C4-2B (cell line): ENCODE measurements at regions not wholly inside any gene's neighbourhood (a gene's known extent, or its start where the extent isn't known, plus 50 kb on each side); places are given as distances from the start of the nearest gene placed in this dataset.
A peak's percentile ranks its signal among the peaks of the same experiment; 100 is the strongest.

Source experiments
- H3K27ac ChIP-seq: fragments of 450-650 bp; 2 replicates; pipeline ENCODE4 v1.5.1; 2017
- ZFX ChIP-seq: fragments of 450-650 bp; IDR thresholded peaks from 2 replicates; pipeline ENCODE4 v1.6.1; 2017
- TF ChIP-seq, protein P1 (sequence below): fragments of 450-650 bp; conservative IDR thresholded peaks from 2 replicates; pipeline ENCODE4 v1.5.1; 2017; ENCODE audit warnings: mild to moderate bottlenecking

DNA sequence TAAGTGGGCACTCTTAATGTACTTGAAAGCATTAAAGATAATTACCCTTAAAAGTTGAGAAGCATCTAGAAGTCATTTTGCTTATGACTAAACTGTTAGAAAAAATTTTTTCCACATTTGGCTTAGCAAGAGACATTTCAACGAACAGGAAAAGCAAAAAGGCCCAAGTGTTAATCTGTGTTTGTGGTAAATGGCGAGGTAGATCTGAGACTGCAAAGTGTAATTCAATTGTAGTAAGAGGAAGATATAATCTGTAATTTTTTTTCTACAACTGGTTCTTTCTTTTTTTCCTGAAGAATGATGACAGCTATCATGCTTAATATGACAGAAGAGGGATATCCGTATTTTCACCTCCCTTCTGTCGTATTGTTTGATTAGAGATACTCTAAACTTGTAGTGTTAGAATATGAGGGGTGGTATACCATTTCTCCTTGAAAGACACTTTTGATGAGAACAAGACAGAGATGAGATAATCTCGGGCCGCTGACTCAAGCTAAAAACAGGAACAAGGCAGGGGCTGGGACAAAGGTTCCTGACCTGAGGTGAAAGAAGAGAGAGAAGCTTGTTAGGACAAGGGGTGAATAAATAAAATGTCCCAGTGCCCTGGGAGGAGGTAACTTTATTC, 459.3 kb upstream of the ZNF608 start:
- TF ChIP-seq, protein P1, sequence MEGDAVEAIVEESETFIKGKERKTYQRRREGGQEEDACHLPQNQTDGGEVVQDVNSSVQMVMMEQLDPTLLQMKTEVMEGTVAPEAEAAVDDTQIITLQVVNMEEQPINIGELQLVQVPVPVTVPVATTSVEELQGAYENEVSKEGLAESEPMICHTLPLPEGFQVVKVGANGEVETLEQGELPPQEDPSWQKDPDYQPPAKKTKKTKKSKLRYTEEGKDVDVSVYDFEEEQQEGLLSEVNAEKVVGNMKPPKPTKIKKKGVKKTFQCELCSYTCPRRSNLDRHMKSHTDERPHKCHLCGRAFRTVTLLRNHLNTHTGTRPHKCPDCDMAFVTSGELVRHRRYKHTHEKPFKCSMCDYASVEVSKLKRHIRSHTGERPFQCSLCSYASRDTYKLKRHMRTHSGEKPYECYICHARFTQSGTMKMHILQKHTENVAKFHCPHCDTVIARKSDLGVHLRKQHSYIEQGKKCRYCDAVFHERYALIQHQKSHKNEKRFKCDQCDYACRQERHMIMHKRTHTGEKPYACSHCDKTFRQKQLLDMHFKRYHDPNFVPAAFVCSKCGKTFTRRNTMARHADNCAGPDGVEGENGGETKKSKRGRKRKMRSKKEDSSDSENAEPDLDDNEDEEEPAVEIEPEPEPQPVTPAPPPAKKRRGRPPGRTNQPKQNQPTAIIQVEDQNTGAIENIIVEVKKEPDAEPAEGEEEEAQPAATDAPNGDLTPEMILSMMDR = no peak
- no peak for TF ChIP-seq ZFX
- peak overlapping the region; percentile 68; the same call in 1 of the 2 replicates for H3K27ac ChIP-seq

DNA sequence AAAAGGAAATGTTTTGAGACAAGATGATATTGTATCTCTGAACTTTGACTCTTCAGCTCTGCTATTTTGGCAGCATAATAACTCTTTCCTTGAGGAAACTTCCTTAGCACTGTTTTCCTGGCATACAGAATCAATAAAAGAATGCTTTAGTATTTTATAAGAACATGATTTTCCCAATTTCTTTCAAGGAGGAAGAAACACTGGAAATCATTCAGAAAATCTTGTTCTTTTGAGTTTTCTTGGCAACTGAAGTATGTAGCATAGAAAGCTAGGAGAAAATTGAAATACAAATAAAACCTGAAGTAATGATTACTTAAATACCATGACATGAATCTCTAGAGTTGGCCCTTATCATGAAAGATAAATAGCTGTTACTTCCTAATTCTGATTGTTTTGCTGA, 461.4 kb upstream of the ZNF608 start:
- no peak for TF ChIP-seq ZFX
- TF ChIP-seq, protein P1 = no peak
- H3K27ac ChIP-seq = peak overlapping the region; percentile 65; the same call in 1 of the 2 replicates

DNA sequence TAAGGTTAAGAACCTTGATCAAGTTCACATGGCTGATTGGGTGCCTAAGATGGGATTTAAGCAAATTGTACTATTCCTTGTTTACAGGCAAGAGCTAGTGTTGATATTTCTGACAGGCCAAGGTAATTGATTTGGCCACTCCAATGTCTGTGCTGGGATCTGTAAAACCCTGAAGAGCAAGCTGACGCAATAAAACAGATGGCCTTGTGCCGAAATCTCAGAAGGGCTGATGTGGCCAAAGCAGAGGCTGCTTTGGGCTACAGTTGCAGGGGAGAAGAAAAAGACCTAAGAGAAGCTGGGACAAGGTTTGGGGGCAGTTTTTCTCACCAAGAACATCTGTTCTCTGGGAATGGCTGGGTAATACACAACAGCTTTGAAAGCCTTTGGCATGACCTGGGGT, 463.2 kb upstream of the ZNF608 start:
- TF ChIP-seq, protein P1 = no peak
- no peak for TF ChIP-seq ZFX
- H3K27ac ChIP-seq = no peak overlapping the region

DNA sequence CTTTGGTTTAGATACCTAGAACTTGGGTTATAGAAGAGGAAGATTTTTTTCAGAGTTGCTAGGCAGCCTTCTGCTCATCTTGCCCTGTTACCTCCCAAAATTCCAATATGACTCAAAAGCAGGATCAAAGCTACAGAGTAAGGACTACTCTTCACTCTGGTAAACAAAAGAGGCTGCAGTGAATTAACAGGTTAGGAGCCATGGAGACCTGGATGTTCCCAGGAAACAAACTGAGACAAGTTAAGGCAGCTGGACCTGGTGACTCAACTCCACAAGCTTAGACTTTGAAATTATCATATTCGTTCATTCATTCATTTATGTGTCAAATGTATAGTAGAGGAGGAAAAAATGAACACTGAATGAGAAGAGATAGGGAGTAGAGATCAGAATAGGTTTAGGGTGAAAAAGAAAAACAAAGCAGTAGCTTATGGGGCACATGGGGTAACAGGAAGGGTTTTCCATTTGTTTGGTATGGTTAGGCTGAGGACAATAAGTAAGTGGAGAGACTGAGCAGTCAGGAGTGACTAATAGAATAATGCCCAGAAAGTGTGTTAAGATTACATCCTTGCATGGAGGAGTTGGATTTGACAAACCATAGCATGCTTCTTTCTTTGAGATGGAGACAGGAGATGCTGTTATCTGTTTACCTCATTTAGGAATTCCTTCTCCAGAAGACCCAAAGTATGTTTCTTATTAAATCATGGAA, 464.0 kb upstream of the ZNF608 start:
- no peak for TF ChIP-seq ZFX
- TF ChIP-seq, protein P1 = no peak
- no peak overlapping the region for H3K27ac ChIP-seq

DNA sequence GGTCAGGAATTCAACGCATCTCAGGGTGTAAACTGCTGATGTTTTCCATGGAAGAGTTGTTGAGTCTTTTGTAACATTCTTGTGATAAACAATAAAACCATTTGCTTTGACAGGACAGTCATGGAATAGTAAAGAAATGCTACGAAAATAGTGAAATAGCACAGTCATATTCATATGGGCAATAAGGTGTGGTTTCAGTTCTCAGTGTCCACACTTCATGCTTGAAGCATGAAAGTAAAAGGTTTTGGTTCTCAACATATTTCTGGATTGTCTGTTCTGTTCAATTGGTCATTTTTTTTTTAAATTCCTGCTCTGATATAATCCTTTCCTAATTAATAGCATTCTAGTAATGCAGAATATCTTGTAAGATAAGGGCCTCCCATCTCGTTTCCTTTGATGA, 467.6 kb upstream of the ZNF608 start:
- no peak overlapping the region for H3K27ac ChIP-seq
- TF ChIP-seq ZFX = no peak
- TF ChIP-seq, protein P1 = no peak

DNA sequence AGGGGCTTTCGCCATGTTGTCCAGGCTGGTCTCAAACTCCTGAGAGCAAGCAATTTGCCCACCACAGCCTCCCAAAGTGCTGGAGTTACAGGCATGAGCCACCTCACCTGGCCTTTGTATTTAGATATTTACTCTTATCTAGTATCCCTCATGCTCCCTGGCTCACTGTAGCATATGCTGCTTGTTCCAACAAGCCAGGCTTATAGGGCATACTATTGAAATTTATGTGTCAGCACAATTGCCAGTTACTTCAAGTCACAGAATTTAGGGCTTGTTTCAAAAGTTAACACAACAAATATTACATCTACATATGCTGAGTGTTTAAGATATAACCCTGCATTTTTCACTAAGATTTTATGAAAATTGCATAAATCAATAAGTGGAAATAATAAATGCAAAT, 469.2 kb upstream of the ZNF608 start:
- TF ChIP-seq, protein P1 = no peak
- no peak overlapping the region for H3K27ac ChIP-seq

DNA sequence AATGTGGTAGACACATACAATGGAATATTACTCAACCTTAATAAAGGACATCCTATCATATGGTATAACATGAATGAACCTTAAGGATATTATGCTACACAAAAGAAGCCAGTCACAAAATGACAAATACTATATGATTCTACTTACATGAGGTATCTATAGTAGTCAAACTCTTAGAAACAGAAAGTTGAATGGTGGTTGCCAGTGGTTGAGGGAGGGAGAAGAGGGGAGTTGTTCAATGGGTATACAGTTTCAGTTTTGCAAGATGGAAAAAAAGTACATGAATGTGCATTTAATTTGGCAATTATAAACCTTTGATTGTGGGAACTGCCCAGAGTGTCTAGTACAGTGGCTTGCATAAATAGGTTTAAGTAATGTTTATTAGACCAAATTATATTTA, 473.3 kb upstream of the ZNF608 start:
- no peak for TF ChIP-seq ZFX
- TF ChIP-seq, protein P1 = no peak
- no peak overlapping the region for H3K27ac ChIP-seq
